T-cell (primary cell): ENCODE measurements at regions not wholly inside any gene's neighbourhood (a gene's known extent, or its start where the extent isn't known, plus 50 kb on each side); places are given as distances from the start of the nearest gene placed in this dataset.

Experiments used
- ATAC-seq, 4 experiments: fragments of 200-7000 bp in 3 of 4; fragments of 150-1000 bp in 1 of 4; cut with Tn5 transposase; replicated peaks in 1 of 4; 1 replicate in 3 of 4; 2 replicates in 1 of 4; pipeline ENCODE4 v1.10.0; 2021; ENCODE audit warnings: moderate library complexity in 3 of 4, mild to moderate bottlenecking in 2 of 4, moderate number of reproducible peaks in 1 of 4
- CTCF ChIA-PET, 2 donors: fragments of 300-600 bp; sonication (Branson Sonifier 250); formaldehyde crosslinking; loops; one replicate each; lab custom pipeline; 2022; ENCODE audit warnings: antibody characterized with exemption in 2 of 2; lab: Charles Lee
- POLR2A ChIA-PET, 2 donors: fragments of 300-600 bp; sonication (Branson Sonifier 250); formaldehyde crosslinking; loops; one replicate each; lab custom pipeline; 2022; ENCODE audit warnings: antibody characterized with exemption in 2 of 2; lab: Charles Lee
- DNase-seq, 35 experiments: peaks; one replicate each; pipeline versions ENCODE4 v3.0.0 to v3.0.0-alpha.2; 2013 to 2023
- H3K27ac ChIP-seq: one replicate; pipeline ENCODE4 v1.5.1; 2013; ENCODE audit warnings: low read length
- H3K27me3 ChIP-seq, 2 experiments: replicated peaks in 1 of 2; 1 replicate in 1 of 2; 2 replicates in 1 of 2; pipeline versions ENCODE4 v1.6.1 to v1.7.0; 2013; ENCODE audit warnings: low read length in 1 of 2, mixed read lengths in 1 of 2; ENCODE audit not compliant: control insufficient read depth in 2 of 2, insufficient read depth in 2 of 2; ENCODE audit errors: extremely low read depth in 1 of 2
- H3K36me3 ChIP-seq, 2 donors: 1 replicate in 1 of 2; 2 replicates in 1 of 2; pipeline versions ENCODE4 v1.6.1 to v1.7.0; 2013; ENCODE audit warnings: low read length in 1 of 2; ENCODE audit not compliant: control insufficient read depth in 2 of 2, insufficient read depth in 1 of 2; ENCODE audit errors: extremely low read depth in 1 of 2
- H3K4me1 ChIP-seq, 2 experiments: 1 replicate in 1 of 2; 2 replicates in 1 of 2; pipeline versions ENCODE4 v1.6.1 to v1.7.0; 2013; ENCODE audit warnings: low read length in 2 of 2, mixed read lengths in 1 of 2; ENCODE audit not compliant: insufficient read depth in 2 of 2, control insufficient read depth in 1 of 2; ENCODE audit errors: extremely low read depth in 1 of 2
- H3K4me3 ChIP-seq, 2 donors: 1 replicate in 1 of 2; 2 replicates in 1 of 2; pipeline versions ENCODE4 v1.5.1 to v1.7.0; 2013; ENCODE audit warnings: mild to moderate bottlenecking in 2 of 2, low read length in 1 of 2, moderate library complexity in 1 of 2; ENCODE audit not compliant: control insufficient read depth in 1 of 2; ENCODE audit errors: extremely low read depth in 1 of 2
- H3K9me3 ChIP-seq: 2 replicates; pipeline ENCODE4 v1.7.0; 2013
- H3K27ac Mint-ChIP-seq, 2 donors: one replicate each; pipeline ENCODE4 v1.8.0; 2020 to 2021; ENCODE audit warnings: mild to moderate bottlenecking in 2 of 2, mixed read lengths in 2 of 2
- H3K27me3 Mint-ChIP-seq, 2 donors: one replicate each; pipeline ENCODE4 v1.8.0; 2021 to 2022; ENCODE audit warnings: mixed read lengths in 2 of 2
- H3K36me3 Mint-ChIP-seq: one replicate; pipeline ENCODE4 v1.8.0; 2021; ENCODE audit warnings: mixed read lengths
- H3K4me1 Mint-ChIP-seq, 3 donors: one replicate each; pipeline ENCODE4 v1.8.0; 2020 to 2022; ENCODE audit warnings: mixed read lengths in 3 of 3, mild to moderate bottlenecking in 1 of 3
- H3K4me3 Mint-ChIP-seq, 3 donors: one replicate each; pipeline ENCODE4 v1.8.0; 2020 to 2022; ENCODE audit warnings: mild to moderate bottlenecking in 3 of 3, mixed read lengths in 3 of 3, moderate library complexity in 3 of 3
- H3K9me3 Mint-ChIP-seq, 3 donors: one replicate each; pipeline ENCODE4 v1.8.0; 2020 to 2022; ENCODE audit warnings: mixed read lengths in 3 of 3
- WGBS: methylation state at CpG from one replicate; pipeline ENCODE4 v1.1.5; 2013; ENCODE audit warnings: missing lambda C conversion rate; ENCODE audit not compliant: insufficient coverage; 5-methylcytosine and 5-hydroxymethylcytosine counted together

GRCh38 chr16:79876332-79876730, 275.8 kb upstream of the MAF start:
- Histone ChIP-seq H3K36me3 (no peaks in the 10 kb centered on the region), H3K4me1 (no peaks in the 10 kb centered on the region), H3K27ac (no peak overlapping the region), H3K9me3 (no peaks in the 10 kb centered on the region), H3K4me3 (no peak overlapping the region), H3K27me3 (peaks cover 0 to 4% of the 10 kb centered on the region in 2 experiments)
- no peak overlapping the region for H3K4me3 Mint-ChIP-seq
- CTCF ChIA-PET, result no interaction called here
- no peaks in the 10 kb centered on the region for H3K4me1 Mint-ChIP-seq
- ATAC-seq, result no peak
- WGBS, result 62% methylated on average over 3 of the region's 3 CpGs
- no peak for DNase-seq
- no peaks in the 10 kb centered on the region for H3K9me3 Mint-ChIP-seq
- POLR2A ChIA-PET, result no interaction called here
- no peak overlapping the region for H3K27ac Mint-ChIP-seq
- H3K27me3 Mint-ChIP-seq, result peaks cover 0 to 8% of the 10 kb centered on the region in 2 donors
- H3K36me3 Mint-ChIP-seq, result no peaks in the 10 kb centered on the region

GRCh38 chr16:79874391-79874790, 273.9 kb upstream of the MAF start:
- Mint-ChIP-seq H3K4me1 (no peaks in the 10 kb centered on the region), H3K9me3 (no peaks in the 10 kb centered on the region), H3K36me3 (no peaks in the 10 kb centered on the region), H3K27ac (no peak overlapping the region), H3K4me3 (no peak overlapping the region), H3K27me3 (peaks cover 0 to 7% of the 10 kb centered on the region in 2 donors)
- Histone ChIP-seq H3K36me3 (no peaks in the 10 kb centered on the region), H3K27ac (no peak overlapping the region), H3K4me1 (no peaks in the 10 kb centered on the region), H3K4me3 (no peak overlapping the region), H3K27me3 (peaks cover 0 to 4% of the 10 kb centered on the region in 2 experiments), H3K9me3 (no peaks in the 10 kb centered on the region)
- POLR2A ChIA-PET, result no interaction called here
- ATAC-seq (no peak), DNase-seq (no peak)
- CTCF ChIA-PET, result no interaction called here
- 97% methylated on average over 5 of the region's 5 CpGs for WGBS

GRCh38 chr16:79873825-79874224, 273.3 kb upstream of the MAF start:
- POLR2A ChIA-PET, result no interaction called here
- no peak for DNase-seq
- no peak overlapping the region for H3K4me3 ChIP-seq
- no peak overlapping the region for H3K4me3 Mint-ChIP-seq
- no peak overlapping the region for H3K27ac ChIP-seq
- whole genome bisulfite sequencing, result 100% methylated on average over 2 of the region's 5 CpGs
- no peaks in the 10 kb centered on the region for H3K36me3 ChIP-seq
- H3K4me1 Mint-ChIP-seq, result no peaks in the 10 kb centered on the region
- H3K27me3 Mint-ChIP-seq, result peaks cover 0 to 4% of the 10 kb centered on the region in 2 donors
- H3K27me3 ChIP-seq, result peaks cover 0 to 4% of the 10 kb centered on the region in 2 experiments
- no peaks in the 10 kb centered on the region for H3K36me3 Mint-ChIP-seq
- H3K9me3 ChIP-seq, result no peaks in the 10 kb centered on the region
- no peaks in the 10 kb centered on the region for H3K4me1 ChIP-seq
- H3K9me3 Mint-ChIP-seq, result no peaks in the 10 kb centered on the region
- CTCF ChIA-PET, result no interaction called here
- H3K27ac Mint-ChIP-seq, result no peak overlapping the region
- ATAC-seq, result no peak

GRCh38 chr16:79871906-79872305, 271.4 kb upstream of the MAF start:
- H3K4me3 ChIP-seq, result no peak overlapping the region
- no peaks in the 10 kb centered on the region for H3K36me3 Mint-ChIP-seq
- 100% methylated on average over 4 of the region's 6 CpGs for WGBS
- DNase-seq (no peak), ATAC-seq (no peak)
- H3K27ac ChIP-seq, result no peak overlapping the region
- no peak overlapping the region for H3K4me3 Mint-ChIP-seq
- H3K4me1 Mint-ChIP-seq, result no peaks in the 10 kb centered on the region
- CTCF ChIA-PET, result no interaction called here
- no peaks in the 10 kb centered on the region for H3K9me3 Mint-ChIP-seq
- peaks cover 2 to 4% of the 10 kb centered on the region in 2 donors for H3K27me3 Mint-ChIP-seq
- POLR2A ChIA-PET, result no interaction called here
- H3K4me1 ChIP-seq, result no peaks in the 10 kb centered on the region
- H3K27ac Mint-ChIP-seq, result no peak overlapping the region
- H3K9me3 ChIP-seq, result no peaks in the 10 kb centered on the region
- H3K36me3 ChIP-seq, result no peaks in the 10 kb centered on the region
- H3K27me3 ChIP-seq, result peaks cover 0 to under 1% of the 10 kb centered on the region in 2 experiments

- no peaks in the 10 kb centered on the region for H3K4me1 Mint-ChIP-seq
- H3K9me3 Mint-ChIP-seq, result no peaks in the 10 kb centered on the region
- DNase-seq (no peak), ATAC-seq (no peak)
- H3K36me3 Mint-ChIP-seq, result no peaks in the 10 kb centered on the region
- no peak overlapping the region for H3K4me3 ChIP-seq
- POLR2A ChIA-PET, result no interaction called here
- H3K9me3 ChIP-seq, result no peaks in the 10 kb centered on the region
- H3K36me3 ChIP-seq, result no peaks in the 10 kb centered on the region
- H3K27ac ChIP-seq, result no peak overlapping the region
- no peak overlapping the region for H3K27ac Mint-ChIP-seq
- H3K27me3 Mint-ChIP-seq, result peaks cover 4 to 5% of the 10 kb centered on the region in 2 donors
- H3K4me1 ChIP-seq, result no peaks in the 10 kb centered on the region
- no peaks in the 10 kb centered on the region for H3K27me3 ChIP-seq
- H3K4me3 Mint-ChIP-seq, result no peak overlapping the region
- CTCF ChIA-PET, result interaction anchor here in 1 of 2 donors (0.7 kb wide), 1 partner anchor 1302 kb away, joined by 7 read pairs; no protein-coding TSS in a partner anchor
- 97% methylated on average over 7 of the region's 16 CpGs for WGBS
Measured at GRCh38 chr16:79870016-79870886, 269.7 kb upstream of the MAF start.

GRCh38 chr16:79869304-79870015, 268.9 kb upstream of the MAF start:
- peaks cover 4 to 5% of the 10 kb centered on the region in 2 donors for H3K27me3 Mint-ChIP-seq
- H3K27ac Mint-ChIP-seq, result no peak overlapping the region
- no peak for ATAC-seq
- H3K36me3 ChIP-seq, result no peaks in the 10 kb centered on the region
- H3K4me1 Mint-ChIP-seq, result no peaks in the 10 kb centered on the region
- no peaks in the 10 kb centered on the region for H3K27me3 ChIP-seq
- H3K4me3 ChIP-seq, result no peak overlapping the region
- H3K36me3 Mint-ChIP-seq, result no peaks in the 10 kb centered on the region
- ChIA-PET POLR2A (no interaction called here), CTCF (no interaction called here)
- no peak for DNase-seq
- no peak overlapping the region for H3K27ac ChIP-seq
- no peak overlapping the region for H3K4me3 Mint-ChIP-seq
- WGBS, result 80% methylated on average over 1 of the region's 4 CpGs
- H3K9me3 Mint-ChIP-seq, result no peaks in the 10 kb centered on the region
- H3K9me3 ChIP-seq, result no peaks in the 10 kb centered on the region
- H3K4me1 ChIP-seq, result peaks cover 0 to 3% of the 10 kb centered on the region in 2 experiments
